ENCODE measurements at regions not wholly inside any gene's neighbourhood (a gene's known extent, or its start where the extent isn't known, plus 50 kb on each side); places are given as distances from the start of the nearest gene placed in this dataset.

GRCh38 chr6:145270464-145270863 lies 464.9 kb downstream of the EPM2A start:
- no peak for TF ChIP-seq CTCF (IDR thresholded peaks at IDR 0.05)
- TF ChIP-seq EZH2 (IDR thresholded peaks at IDR 0.05; ENCODE audit: borderline replicate concordance, insufficient read depth, low read depth, low read length, poor library complexity, severe bottlenecking), result no peak
